ENCODE measurements at regions not wholly inside any gene's neighbourhood (a gene's known extent, or its start where the extent isn't known, plus 50 kb on each side); places are given as distances from the start of the nearest gene placed in this dataset.

- no peak for TF ChIP-seq CTCF (IDR thresholded peaks at IDR 0.05; ENCODE audit: low read length)
- no peak for TF ChIP-seq EZH2 (IDR thresholded peaks at IDR 0.05; ENCODE audit: borderline replicate concordance, low read length)
These were observed 126.5 kb downstream of the NUDT12 start for GRCh38 chr5:103436112-103436511.

Data from OCI-LY1 (cell line).